NCI-H1694 (cell line): ENCODE measurements at regions not wholly inside any gene's neighbourhood (a gene's known extent, or its start where the extent isn't known, plus 50 kb on each side); places are given as distances from the start of the nearest gene placed in this dataset.
"Not testable (repeated sequence)": the region's sequence is repeated elsewhere in the genome, so short reads cannot be mapped to it uniquely, and the experiment has no call there.

ENCODE experiments used
- DNase-seq: peaks from one replicate; lab custom pipeline; 2025; lab: John Stamatoyannopoulos, UW

DNA sequence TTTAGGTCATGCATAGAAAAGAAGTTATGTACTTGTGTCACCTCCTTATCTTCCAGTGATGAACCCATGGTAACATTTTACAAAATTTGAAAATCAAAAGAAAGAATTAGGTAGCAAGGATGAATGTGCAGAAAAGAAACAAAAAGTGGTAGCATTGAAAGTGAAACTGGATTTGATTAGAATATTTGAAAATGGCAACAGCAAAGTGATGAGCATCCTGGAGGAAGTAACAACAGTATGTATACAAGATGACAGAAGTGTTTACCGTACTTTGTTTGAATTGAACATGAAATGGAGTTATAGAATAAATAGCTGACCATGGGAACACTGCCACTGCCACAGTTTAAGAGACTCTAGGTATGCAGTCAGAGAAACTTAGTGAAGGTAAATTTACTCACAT is 1313.1 kb downstream of the CDH11 start:
- no peak for DNase-seq

DNA sequence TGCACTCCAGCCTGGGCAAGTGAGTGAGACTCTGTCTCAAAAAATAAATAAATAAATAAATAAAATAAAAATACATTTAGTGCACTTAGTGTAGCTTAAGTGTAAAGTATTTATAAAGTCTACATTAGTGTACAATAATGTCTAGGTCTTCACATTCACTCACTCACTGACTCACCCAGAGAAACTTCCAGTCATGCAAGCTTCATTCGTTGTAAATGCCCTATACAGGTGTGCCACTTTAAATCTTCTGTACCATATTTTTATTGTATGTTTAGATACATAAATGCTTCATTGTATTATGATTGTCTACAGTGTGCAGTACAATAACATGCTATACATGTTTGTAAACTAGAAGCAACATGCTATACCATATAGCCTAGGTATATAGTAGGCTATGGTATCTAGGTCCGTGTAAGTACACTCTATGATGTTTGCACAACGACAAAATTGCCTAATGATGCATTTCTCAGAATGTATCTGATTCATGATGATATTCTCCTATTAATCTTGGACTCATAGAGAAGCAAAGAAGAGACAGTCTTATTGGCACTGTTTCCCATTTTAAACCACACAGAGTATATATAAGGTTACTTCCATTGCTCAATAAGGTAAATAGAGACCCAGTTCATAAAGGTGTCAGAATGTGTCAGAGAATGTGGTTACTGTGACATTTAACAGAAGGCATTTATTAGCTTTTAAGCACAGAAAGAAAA is 1314.9 kb downstream of the CDH11 start:
- no peak for DNase-seq

DNA sequence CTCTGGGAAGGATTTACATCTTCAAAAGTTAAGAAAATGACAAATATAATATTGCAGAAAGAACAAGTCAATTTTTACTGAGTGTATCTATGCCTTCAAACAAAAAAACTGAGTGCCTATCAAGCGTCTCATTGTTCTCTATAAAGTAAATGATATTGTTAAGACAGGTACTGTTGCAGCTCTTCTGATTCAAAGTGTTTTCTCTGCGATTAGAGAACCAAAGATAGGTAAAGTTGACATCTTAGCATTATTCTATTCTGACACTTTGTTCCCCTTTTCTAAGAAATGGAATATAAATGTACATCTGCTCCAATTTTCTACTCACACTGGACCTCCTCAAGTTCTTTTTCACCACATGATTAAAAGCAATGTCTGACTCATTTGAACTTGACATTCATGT is 1317.7 kb downstream of the CDH11 start:
- DNase-seq = no peak

DNA sequence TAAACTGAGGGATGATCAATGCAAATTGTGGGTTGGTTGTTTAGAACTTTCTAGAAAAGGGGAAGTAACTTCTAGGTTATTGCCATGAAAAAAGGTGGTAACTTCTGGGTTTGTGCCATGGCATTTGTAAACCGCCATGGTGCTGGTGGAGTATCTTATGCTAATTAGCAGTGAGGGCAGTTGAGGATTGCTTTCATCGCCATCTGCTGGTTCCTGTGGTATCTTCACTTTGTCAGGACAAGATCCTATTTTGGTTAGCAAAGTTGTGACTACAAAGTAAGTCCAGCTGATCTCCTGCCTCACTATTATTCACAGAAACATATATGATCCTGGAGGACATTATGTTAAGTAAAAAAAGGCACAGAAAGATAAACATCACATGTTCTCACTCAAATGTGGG is 1332.3 kb downstream of the CDH11 start:
- DNase-seq = no peak

DNA sequence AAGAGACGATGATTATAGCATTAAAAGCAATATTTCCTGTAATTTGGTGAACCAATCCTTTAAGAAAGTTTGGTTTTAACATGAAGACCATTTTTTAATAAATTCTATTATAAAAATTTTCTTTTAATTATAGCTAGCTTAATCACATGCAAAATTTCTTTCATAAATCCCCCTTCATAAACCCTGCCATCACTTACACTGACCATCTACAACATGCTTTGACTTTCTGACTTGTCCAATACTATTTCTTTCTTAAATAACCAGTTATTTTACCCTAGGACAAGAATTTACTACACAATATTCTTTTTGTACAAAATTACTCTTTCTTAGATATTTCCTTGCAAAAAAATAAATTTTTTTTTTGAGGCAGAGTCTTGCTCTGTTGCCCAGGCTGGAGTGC is 1334.8 kb downstream of the CDH11 start:
- DNase-seq = no peak

DNA sequence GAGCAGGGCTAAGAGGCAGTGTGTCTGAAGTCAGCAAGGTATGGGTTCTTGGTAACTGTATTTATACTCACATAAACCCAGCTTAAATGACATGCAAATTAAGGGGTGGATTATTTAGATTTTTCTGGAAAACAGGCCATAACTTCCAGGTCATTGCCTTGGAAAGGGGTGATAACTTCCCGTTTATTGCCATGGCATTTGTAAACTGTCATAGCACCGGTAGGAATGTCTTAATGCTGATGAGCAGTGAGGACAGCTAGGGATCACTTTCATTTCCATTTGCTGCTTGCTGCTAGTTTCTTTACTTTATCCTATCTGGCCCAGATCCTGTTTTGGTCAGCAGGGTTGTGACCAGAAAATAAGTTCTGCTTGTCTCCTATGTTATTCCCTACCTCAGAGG is 1336.7 kb downstream of the CDH11 start:
- no peak for DNase-seq

DNA sequence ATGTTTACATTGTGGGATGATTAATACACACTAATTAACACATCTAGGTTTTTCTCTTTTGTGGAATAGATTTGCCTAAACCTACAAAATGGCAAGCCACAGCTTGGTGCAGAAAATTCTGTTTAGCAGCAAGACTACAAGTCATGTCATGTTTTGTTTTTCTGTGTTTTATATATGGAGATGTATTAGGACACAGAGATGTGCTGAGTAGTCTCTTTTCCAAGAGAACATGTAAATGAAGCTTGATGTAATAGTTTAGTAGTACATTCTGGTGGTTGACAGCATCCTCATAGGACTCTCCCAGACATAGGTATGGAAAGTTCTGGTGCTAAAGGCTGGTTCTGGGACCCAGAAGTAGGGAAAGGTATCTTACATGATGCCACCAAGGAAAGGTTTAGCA is 1345.4 kb downstream of the CDH11 start:
- no peak for DNase-seq

DNA sequence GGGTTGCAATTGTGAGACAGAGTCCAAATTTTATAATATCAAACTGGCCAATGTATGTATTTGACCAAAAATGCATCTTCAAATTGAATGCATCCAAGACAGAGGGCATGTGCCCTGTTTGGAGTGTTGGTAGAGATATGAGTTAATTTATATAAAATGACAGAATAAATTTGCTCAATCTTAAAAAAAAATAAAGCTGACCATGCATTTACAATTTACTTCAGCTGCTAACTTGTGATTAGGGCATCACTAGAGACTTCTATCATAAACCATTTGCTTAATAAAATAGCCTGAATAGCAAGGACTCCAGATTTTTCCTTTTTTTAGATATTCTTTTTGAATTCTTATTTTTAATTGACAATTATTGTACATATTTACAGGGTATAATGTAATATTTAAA is 1345.8 kb downstream of the CDH11 start:
- DNase-seq = no peak

DNA sequence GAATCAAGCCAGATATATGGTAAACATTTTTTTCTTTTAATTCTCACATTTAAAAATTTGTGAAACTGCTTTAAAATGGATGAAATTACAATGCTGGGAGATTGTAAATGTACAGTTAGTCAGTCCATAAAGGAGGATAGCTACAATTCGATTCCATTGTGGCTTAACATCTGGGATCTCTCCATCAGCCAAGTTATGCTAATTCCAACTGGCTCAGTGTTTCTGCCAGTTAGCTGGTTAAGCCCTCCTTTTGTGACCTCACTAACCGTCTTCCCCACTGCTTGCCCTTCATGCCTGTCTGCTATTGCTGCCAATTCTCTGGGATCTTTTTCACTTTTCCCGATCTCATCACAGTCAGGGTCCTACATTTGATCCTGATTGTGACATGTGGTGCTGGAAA is 1347.6 kb downstream of the CDH11 start:
- DNase-seq = no peak

DNA sequence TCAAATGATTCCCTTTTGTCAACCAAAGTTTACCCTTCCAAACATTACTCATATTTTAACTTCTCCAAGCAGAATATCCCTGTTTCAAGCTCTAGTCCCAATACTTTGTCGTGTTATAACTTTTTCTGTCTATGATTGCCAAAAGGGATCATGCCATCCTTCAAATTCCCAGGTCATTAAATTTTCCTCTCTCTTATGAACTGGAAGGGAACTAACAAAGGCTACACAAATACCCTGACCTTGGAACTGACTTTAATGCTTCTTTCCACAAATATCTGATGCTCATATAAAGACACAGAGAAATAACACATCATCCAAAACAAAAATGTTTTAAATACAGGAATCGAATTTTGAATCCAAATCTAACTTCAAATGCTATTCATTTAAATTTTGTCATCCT is 1352.7 kb downstream of the CDH11 start:
- DNase-seq = no peak

DNA sequence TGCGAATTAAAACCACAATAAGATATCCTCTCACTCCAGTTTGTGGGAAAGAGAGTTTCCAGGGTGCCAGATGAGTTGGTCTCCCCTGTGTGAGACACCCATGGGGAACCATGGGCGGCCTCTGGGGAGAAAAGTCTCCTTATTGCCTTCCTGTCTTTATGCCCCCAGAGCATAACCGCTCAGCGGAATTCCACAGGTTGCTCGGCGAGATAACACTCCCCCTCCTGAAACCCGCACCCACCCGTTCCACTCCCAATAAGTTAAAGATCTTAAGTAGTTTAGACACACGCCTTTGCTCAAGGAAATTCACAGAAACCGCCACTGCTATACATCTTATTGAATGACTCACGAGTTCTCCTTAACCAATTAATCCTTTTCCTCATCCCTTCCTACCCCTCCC is 1361.6 kb downstream of the CDH11 start:
- not testable (repeated sequence) for DNase-seq

DNA sequence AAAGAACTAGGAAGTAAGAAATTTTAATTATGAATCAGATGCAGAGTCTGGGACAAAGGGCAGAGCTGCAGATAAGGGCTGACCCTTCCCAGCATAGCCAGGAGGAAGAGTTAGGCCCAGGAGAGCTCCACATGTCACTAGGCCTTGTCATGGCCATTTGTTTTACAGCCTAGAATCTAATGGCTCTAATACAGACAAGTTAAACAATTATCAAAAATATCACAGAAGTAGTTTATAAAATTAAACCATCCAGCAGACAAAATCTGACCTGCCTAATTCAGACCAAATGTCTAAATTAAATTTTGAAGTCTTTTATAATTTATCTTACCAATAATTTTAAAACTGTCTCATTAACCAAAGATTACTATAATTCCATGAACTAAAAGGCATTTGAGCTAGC is 1369.5 kb downstream of the CDH11 start:
- DNase-seq = no peak

DNA sequence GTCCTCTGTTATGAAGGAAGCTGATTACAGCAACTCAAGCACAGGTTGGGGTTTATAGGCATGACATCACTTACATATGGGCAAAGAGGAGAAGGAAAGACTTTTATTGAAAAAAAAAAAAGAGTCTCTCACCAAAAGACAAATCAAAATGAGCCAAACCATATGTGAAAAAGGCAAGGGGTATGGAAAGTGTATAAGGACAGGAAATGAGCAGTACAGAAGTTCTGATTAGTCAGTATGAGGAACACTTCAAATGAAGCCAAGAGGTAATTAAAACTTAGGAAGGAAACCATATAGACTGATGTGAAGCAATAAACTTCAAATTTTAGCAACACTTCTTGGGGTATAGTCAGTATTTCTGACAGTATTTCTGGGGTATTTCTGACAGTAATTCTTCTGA is 1372.6 kb downstream of the CDH11 start:
- DNase-seq = no peak

DNA sequence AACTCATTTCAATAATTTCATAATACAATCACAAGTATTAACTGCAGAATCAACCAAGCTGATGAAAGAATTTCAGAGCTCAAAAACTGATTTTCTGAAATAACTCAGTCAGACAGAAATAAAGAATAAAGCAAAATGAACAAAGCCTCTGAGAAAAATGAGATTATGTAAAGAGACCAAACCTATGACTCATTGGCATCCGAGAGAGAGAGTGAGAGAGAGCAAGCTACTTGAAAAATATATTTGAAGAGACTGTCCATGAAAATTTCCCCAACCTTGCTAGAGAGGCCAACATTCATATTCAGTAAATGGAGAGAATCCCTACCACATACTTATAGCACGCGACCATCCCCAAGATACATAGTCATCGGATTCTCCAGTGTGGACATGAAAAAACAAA is 1376.4 kb downstream of the CDH11 start:
- no peak for DNase-seq

DNA sequence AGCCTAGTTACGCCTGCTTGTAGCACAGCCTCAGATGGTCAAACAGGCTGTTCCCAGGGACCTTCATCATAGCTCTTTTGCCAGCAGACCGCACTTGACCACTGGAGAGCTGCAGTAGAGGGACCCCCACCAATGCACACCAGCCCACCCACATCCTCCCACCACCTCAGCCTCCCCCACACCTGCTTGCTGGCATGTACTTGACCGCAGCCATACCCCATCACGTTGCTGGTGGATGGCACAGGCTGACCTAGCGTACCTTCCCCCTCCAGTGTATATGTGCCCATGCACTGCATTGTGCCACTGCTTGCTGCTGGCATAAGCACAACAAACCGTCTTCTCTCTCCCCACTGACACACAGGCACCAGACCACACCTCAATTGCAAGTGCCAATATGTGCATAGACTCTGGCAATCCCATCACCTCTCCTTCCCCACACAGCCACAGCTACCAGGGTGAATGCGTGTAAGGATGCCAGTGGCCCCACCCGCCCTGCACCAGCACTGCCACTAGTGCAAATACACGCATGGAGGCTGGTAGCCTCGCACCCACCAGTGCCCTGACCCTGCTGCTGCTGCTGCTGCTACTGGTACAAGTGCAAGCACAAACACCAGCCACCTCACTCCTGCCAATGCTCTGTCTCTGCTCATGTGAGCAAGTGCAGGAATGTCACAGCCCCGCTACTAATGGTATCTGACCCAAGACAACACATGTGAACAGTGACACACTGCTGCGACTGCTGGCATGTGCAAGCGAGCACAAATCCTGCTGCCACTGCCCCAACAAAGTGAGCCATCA is 1377.6 kb downstream of the CDH11 start:
- no peak for DNase-seq

DNA sequence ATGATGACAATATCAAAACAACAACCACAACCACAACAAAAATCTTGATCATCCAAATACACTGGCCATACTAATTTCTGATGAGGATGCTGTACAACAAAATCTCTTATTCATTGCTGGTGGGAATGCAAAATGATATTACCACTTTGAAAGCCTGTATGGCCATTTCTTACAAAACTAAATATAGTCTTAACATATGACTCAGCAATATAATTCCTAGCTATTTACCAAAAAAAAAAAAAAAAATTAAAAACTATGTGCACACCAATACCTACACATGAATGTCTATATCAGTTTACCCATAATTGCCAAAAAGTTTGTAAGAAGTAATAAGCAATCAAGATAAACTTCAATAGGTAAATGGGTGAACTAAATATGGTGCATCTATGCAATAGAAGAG is 1379.7 kb downstream of the CDH11 start:
- DNase-seq = no peak

DNA sequence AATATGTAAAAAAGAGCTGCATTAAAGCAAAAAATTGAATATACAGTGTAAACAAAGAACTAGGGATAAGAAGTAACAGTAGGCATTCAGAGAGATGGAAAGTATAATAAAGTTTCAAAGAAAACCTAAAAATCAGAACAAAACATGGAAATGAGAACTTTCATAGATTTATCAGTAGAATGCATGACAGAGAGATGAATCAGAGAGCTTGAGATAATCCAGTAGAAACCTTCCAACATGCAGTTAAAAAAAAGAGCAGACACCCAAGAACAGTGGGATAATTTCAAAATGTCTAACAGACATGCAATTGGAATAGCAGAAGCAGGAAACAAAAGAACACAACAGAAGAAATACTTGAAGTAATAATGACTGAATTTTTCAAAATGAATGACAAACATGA is 1384.2 kb downstream of the CDH11 start:
- DNase-seq = no peak

DNA sequence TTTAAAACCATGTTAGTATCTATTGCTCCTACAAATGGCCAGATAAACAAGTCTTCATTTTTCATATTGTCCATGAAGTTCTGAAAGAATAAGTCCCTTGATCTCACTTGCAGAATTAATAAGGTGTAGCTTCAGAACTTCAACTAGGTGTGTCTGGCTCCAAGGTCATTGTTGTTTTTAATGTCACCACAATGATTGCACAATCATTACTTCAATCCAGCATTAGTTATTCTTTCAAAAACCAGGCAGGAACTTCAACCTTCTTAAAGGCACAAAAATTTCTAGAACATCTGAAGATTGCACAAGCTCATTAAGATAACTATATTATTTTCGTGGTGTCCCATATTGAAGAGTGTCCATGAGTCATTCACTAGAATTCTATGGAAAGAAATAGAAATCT is 1386.4 kb downstream of the CDH11 start:
- no peak for DNase-seq

DNA sequence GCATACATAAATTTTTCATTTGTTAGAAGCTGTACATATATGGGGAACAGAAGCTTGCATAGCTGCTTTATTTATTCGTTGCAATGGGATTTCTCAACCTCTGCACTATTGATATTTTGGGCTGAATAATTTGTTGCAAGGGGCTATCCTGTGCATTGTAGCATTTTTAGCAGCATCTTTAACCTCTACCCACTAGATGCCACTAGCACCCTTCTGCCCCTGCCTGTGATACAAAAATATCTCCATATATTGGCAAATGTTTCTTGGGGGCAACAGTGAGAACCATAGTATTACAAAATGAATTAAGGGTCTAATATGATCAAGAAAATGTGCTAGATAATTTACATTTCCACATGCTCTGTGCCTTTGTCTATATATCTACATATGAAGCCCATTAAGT is 1401.0 kb downstream of the CDH11 start:
- no peak for DNase-seq

DNA sequence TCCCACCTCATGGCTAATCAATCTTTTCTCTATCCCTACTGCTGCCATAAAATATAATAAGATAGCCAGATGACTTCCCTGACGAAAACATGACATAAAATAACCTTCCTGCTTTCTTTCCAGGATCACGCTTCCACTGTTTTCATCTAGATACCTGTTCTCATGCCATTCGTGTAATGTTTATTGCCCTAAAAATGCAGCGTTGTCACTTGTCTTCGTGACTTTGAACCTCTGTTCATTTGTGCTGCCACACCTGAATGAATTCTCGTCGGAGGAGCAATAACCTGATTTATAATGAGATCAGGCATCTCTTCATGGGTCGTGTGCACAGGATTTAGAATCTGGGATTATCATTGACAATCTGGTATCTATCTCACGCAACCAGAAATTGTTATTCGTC is 1401.9 kb downstream of the CDH11 start:
- no peak for DNase-seq

DNA sequence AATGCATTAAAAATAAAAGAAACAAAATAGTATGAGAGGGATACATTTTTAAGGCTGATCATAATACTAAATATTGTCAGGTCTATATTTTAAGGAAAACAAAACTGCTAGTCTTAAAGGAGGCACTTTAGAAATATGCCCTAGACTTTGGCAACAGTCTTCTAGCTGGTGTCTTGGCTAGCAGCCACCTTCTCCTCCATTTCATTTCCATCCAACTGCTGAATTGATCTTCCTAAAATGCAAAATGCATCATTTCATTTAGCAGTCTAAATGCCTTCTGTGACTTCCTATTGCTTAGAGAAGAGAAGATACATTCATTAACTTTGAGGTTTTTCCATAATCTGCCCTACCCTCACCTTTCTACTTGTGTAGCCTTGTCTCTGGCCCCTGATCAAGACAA is 1404.1 kb downstream of the CDH11 start:
- DNase-seq = no peak

DNA sequence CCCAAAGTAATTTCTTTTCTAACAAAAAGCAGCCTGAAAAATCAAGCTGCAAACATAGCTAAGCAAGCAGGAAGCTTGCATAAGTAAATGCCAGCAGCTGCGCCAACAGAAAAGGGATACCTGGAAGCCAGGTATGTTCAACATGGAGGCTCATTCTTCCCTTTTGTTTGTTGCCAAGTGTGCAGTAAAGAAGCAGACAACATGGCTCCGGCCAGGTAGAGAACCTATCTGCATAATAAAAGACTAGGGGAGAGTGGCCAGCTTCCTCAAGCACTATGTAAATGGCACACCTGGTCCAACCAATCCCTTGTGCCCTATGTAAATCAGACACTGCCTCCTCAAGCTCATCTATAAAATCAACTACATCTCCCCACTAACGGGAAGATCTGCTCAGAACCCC is 1407.0 kb downstream of the CDH11 start:
- DNase-seq = no peak

DNA sequence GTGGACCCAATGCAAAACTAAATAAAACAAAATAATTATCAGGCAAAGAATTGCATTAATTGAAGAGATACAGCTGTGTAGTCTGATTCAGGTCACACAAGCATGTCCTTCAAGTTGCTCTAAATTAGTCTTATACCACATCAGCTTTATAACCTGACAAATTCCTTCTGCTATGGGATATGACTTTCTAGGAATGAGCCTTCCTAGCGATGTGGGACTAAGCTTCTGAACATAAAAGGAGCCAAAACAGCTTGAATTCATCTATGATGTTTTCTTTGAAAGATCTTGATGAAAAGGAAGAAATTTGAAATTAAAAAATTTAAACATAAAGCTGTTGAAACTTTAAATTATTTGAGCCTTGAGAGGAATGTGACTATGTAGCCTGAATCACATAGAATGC is 1409.1 kb downstream of the CDH11 start:
- no peak for DNase-seq

DNA sequence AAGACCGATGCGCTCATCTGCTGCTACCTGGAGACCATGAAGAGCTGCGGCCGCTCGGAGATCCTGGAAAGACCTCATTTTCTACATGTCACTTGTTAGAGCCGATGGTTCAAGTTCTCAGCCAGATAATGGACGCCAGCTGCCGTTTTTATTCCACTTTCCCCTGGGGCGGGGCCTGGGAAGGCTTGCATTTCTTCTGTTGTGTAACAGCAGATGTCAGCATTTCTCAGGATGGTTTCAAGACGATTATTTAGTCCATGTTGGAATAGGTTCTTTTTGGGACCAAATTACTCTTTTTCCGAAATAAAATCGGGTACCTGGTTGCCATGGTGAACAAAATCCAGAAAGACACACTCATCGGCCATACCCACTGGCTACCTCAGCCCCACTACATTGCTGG is 1418.3 kb downstream of the CDH11 start:
- DNase-seq = no peak
